WTC11 (cell line): ENCODE measurements at regions not wholly inside any gene's neighbourhood (a gene's known extent, or its start where the extent isn't known, plus 50 kb on each side); places are given as distances from the start of the nearest gene placed in this dataset.

Experiments used
- ATAC-seq: fragments of 200-7000 bp; cut with Tn5 transposase; 2 replicates; pipeline ENCODE4 v1.10.0; 2021; ENCODE audit warnings: mild to moderate bottlenecking, moderate library complexity
- CTCF ChIA-PET: fragments of 300-600 bp; sonication (Branson Sonifier 250); formaldehyde crosslinking; loops from one replicate; lab custom pipeline; 2021; ENCODE audit warnings: antibody characterized with exemption; lab: Charles Lee
- POLR2A ChIA-PET: fragments of 350-600 bp; sonication (Branson Sonifier 250); formaldehyde crosslinking; loops from one replicate; lab custom pipeline; 2021; ENCODE audit warnings: antibody characterized with exemption; lab: Charles Lee
- DNase-seq: peaks from one replicate; pipeline ENCODE4 v3.0.0; 2021; ENCODE audit warnings: low spot score
- H3K27ac Mint-ChIP-seq: 2 replicates; pipeline ENCODE4 v1.8.0; 2021; ENCODE audit warnings: mixed read lengths
- H3K27me3 Mint-ChIP-seq: 2 replicates; pipeline ENCODE4 v1.8.0; 2021; ENCODE audit warnings: low read depth, mild to moderate bottlenecking, moderate library complexity, mixed read lengths
- H3K36me3 Mint-ChIP-seq: 2 replicates; pipeline ENCODE4 v1.8.0; 2021; ENCODE audit warnings: mixed read lengths
- H3K4me1 Mint-ChIP-seq: 2 replicates; pipeline ENCODE4 v1.8.0; 2022; ENCODE audit warnings: mixed read lengths
- H3K4me3 Mint-ChIP-seq: 2 replicates; pipeline ENCODE4 v1.8.0; 2021; ENCODE audit warnings: mild to moderate bottlenecking, moderate library complexity, mixed read lengths
- H3K9me3 Mint-ChIP-seq: 2 replicates; pipeline ENCODE4 v1.8.0; 2021; ENCODE audit warnings: mixed read lengths
- AR ChIP-seq: fragments of 250-450 bp; sonication (Bioruptor Pico); IDR thresholded peaks from 2 replicates; pipeline ENCODE4 v1.9.0; 2021; ENCODE audit warnings: mild to moderate bottlenecking
- ESRRA ChIP-seq: sonication (generic); formaldehyde crosslinking; IDR thresholded peaks from 2 replicates; pipeline ENCODE4 v1.8.1; 2022; ENCODE audit warnings: mild to moderate bottlenecking, missing genetic modification reagents, borderline replicate concordance
- FOXJ3 ChIP-seq: sonication (generic); formaldehyde crosslinking; IDR thresholded peaks from 2 replicates; pipeline ENCODE4 v1.9.0; 2021; ENCODE audit warnings: missing genetic modification reagents, mild to moderate bottlenecking, borderline replicate concordance
- FOXP1 ChIP-seq: sonication (generic); formaldehyde crosslinking; IDR thresholded peaks from 2 replicates; pipeline ENCODE4 v1.8.0; 2022; ENCODE audit warnings: missing genetic modification reagents, mild to moderate bottlenecking, moderate library complexity, borderline replicate concordance
- FOXP4 ChIP-seq: sonication (generic); formaldehyde crosslinking; IDR thresholded peaks from 2 replicates; pipeline ENCODE4 v1.8.0; 2022; ENCODE audit warnings: mild to moderate bottlenecking, missing genetic modification reagents
- HMGXB4 ChIP-seq: sonication (generic); formaldehyde crosslinking; IDR thresholded peaks from 2 replicates; pipeline ENCODE4 v1.8.1; 2023; ENCODE audit warnings: mild to moderate bottlenecking, moderate library complexity, missing genetic modification reagents
- JAZF1 ChIP-seq: fragments of 250-450 bp; sonication (Bioruptor Pico); IDR thresholded peaks from 2 replicates; pipeline ENCODE4 v1.9.0; 2021; ENCODE audit warnings: moderate library complexity, mild to moderate bottlenecking, inconsistent platforms
- JUN ChIP-seq: sonication (generic); formaldehyde crosslinking; IDR thresholded peaks from 2 replicates; pipeline ENCODE4 v1.8.0; 2023; ENCODE audit warnings: mild to moderate bottlenecking, missing genetic modification reagents
- KAT7 ChIP-seq: sonication (generic); formaldehyde crosslinking; IDR thresholded peaks from 2 replicates; pipeline ENCODE4 v1.8.1; 2023; ENCODE audit warnings: missing genetic modification reagents, mild to moderate bottlenecking, borderline replicate concordance
- MXD4 ChIP-seq: fragments of 250-450 bp; sonication (Bioruptor Pico); IDR thresholded peaks from 2 replicates; pipeline ENCODE4 v1.8.0; 2021; ENCODE audit warnings: mild to moderate bottlenecking, moderate library complexity, borderline replicate concordance
- MYBL2 ChIP-seq: sonication (generic); formaldehyde crosslinking; IDR thresholded peaks from 2 replicates; pipeline ENCODE4 v1.8.1; 2023; ENCODE audit warnings: mild to moderate bottlenecking, moderate library complexity, missing genetic modification reagents
- NFE2L1 ChIP-seq: sonication (generic); formaldehyde crosslinking; IDR thresholded peaks from 2 replicates; pipeline ENCODE4 v1.8.1; 2023; ENCODE audit warnings: missing genetic modification reagents
- RORB ChIP-seq: fragments of 250-450 bp; sonication (Bioruptor Pico); IDR thresholded peaks from 2 replicates; pipeline ENCODE4 v1.9.0; 2021; ENCODE audit warnings: mild to moderate bottlenecking
- TEAD1 ChIP-seq: sonication (generic); formaldehyde crosslinking; IDR thresholded peaks from 2 replicates; pipeline ENCODE4 v1.8.0; 2022; ENCODE audit warnings: mild to moderate bottlenecking, missing genetic modification reagents
- TF ChIP-seq, protein P1 (sequence below): sonication (generic); formaldehyde crosslinking; IDR thresholded peaks from 2 replicates; pipeline ENCODE4 v1.8.1; 2022; ENCODE audit warnings: low read depth, missing genetic modification reagents, borderline replicate concordance
- TF ChIP-seq, protein P2 (sequence below): sonication (generic); formaldehyde crosslinking; IDR thresholded peaks from 2 replicates; pipeline ENCODE4 v1.8.0; 2023; ENCODE audit warnings: missing genetic modification reagents, mild to moderate bottlenecking, borderline replicate concordance
- TF ChIP-seq, protein P3 (sequence below): fragments of 250-450 bp; sonication (Bioruptor Pico); IDR thresholded peaks from 2 replicates; pipeline ENCODE4 v1.9.0; 2021; ENCODE audit warnings: moderate library complexity, mild to moderate bottlenecking, inconsistent platforms, borderline replicate concordance

DNA sequence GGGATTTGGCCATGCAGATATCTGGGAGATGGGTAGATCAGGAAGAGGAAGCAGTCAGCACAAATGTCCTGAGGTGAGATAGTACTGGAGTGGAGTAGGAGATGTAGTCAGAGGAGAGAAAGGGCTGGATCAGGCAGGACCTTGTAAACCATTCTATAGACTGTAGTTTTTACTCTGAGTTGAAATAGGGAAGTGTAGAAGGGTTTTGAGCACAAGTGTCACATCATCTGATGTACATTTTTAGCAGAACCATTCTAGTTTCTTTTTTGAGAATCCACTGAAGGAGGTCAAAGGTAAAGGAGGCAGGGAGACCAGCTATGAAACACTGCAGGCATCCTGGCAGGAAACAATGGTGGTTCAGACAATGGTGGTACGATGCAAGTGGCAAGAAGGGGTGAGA is 194.6 kb upstream of the RRP15 start:
- Mint-ChIP-seq H3K36me3 (no peaks in the 10 kb centered on the region), H3K9me3 (no peaks in the 10 kb centered on the region)
- no peak for DNase-seq
- no peak for TF ChIP-seq NFE2L1 (CRISPR knock-in tag)
- TF ChIP-seq KAT7 (CRISPR knock-in tag): no peak
- TF ChIP-seq FOXP1 (CRISPR knock-in tag): no peak
- TF ChIP-seq, protein P1, sequence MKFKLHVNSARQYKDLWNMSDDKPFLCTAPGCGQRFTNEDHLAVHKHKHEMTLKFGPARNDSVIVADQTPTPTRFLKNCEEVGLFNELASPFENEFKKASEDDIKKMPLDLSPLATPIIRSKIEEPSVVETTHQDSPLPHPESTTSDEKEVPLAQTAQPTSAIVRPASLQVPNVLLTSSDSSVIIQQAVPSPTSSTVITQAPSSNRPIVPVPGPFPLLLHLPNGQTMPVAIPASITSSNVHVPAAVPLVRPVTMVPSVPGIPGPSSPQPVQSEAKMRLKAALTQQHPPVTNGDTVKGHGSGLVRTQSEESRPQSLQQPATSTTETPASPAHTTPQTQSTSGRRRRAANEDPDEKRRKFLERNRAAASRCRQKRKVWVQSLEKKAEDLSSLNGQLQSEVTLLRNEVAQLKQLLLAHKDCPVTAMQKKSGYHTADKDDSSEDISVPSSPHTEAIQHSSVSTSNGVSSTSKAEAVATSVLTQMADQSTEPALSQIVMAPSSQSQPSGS (CRISPR knock-in tag): no peak
- no peak for TF ChIP-seq MYBL2 (CRISPR knock-in tag)
- TF ChIP-seq AR (CRISPR knock-in tag): no peak
- TF ChIP-seq RORB (CRISPR knock-in tag): no peak
- TF ChIP-seq, protein P2, sequence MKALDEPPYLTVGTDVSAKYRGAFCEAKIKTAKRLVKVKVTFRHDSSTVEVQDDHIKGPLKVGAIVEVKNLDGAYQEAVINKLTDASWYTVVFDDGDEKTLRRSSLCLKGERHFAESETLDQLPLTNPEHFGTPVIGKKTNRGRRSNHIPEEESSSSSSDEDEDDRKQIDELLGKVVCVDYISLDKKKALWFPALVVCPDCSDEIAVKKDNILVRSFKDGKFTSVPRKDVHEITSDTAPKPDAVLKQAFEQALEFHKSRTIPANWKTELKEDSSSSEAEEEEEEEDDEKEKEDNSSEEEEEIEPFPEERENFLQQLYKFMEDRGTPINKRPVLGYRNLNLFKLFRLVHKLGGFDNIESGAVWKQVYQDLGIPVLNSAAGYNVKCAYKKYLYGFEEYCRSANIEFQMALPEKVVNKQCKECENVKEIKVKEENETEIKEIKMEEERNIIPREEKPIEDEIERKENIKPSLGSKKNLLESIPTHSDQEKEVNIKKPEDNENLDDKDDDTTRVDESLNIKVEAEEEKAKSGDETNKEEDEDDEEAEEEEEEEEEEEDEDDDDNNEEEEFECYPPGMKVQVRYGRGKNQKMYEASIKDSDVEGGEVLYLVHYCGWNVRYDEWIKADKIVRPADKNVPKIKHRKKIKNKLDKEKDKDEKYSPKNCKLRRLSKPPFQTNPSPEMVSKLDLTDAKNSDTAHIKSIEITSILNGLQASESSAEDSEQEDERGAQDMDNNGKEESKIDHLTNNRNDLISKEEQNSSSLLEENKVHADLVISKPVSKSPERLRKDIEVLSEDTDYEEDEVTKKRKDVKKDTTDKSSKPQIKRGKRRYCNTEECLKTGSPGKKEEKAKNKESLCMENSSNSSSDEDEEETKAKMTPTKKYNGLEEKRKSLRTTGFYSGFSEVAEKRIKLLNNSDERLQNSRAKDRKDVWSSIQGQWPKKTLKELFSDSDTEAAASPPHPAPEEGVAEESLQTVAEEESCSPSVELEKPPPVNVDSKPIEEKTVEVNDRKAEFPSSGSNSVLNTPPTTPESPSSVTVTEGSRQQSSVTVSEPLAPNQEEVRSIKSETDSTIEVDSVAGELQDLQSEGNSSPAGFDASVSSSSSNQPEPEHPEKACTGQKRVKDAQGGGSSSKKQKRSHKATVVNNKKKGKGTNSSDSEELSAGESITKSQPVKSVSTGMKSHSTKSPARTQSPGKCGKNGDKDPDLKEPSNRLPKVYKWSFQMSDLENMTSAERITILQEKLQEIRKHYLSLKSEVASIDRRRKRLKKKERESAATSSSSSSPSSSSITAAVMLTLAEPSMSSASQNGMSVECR (CRISPR knock-in tag): no peak
- no peak for TF ChIP-seq FOXJ3 (CRISPR knock-in tag)
- no peak for TF ChIP-seq HMGXB4 (CRISPR knock-in tag)
- TF ChIP-seq, protein P3, sequence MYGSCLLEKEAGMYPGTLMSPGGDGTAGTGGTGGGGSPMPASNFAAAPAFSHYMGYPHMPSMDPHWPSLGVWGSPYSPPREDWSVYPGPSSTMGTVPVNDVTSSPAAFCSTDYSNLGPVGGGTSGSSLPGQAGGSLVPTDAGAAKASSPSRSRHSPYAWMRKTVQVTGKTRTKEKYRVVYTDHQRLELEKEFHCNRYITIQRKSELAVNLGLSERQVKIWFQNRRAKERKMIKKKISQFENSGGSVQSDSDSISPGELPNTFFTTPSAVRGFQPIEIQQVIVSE (CRISPR knock-in tag): no peak
- TF ChIP-seq JAZF1 (CRISPR knock-in tag): no peak
- no peak for TF ChIP-seq JUN (CRISPR knock-in tag)
- TF ChIP-seq ESRRA (CRISPR knock-in tag): no peak
- TF ChIP-seq FOXP4 (CRISPR knock-in tag): no peak
- TF ChIP-seq MXD4 (CRISPR knock-in tag): no peak
- no peak for TF ChIP-seq TEAD1 (CRISPR knock-in tag)
- TF ChIP-seq, all 79 proteins: peak for 0
- POLR2A ChIA-PET: no interaction called here
- no peak for ATAC-seq
- H3K4me1 Mint-ChIP-seq: peaks cover 14% of the 10 kb centered on the region
- CTCF ChIA-PET: no interaction called here
- no peak overlapping the region for H3K4me3 Mint-ChIP-seq
- H3K27ac Mint-ChIP-seq: no peak overlapping the region
- no peaks in the 10 kb centered on the region for H3K27me3 Mint-ChIP-seq
